IMR-90 (cell line): ENCODE measurements at regions not wholly inside any gene's neighbourhood (a gene's known extent, or its start where the extent isn't known, plus 50 kb on each side); places are given as distances from the start of the nearest gene placed in this dataset.

Experiments used
- ATAC-seq: fragments of 200-7000 bp; cut with Tn5 transposase; 2 replicates; pipeline ENCODE4 v1.9.1; 2020; ENCODE audit warnings: low read depth, mild to moderate bottlenecking, moderate library complexity
- BruUV-seq: library from RNA; stranded (reverse); fragments of 400-500 nt; replicated peaks from 2 replicates; lab custom pipeline; 2021; lab: Mats Ljungman, UMichigan
- CTCF ChIA-PET: fragments of 300-600 bp; formaldehyde crosslinking; extraction: SDS; loops from one replicate; lab custom pipeline; 2021; ENCODE audit warnings: antibody characterized with exemption; lab: Yijun Ruan, JAX
- POLR2A ChIA-PET: fragments of 300-600 bp; sonication (Branson Sonifier 250); formaldehyde crosslinking; loops from one replicate; lab custom pipeline; 2022; ENCODE audit warnings: antibody characterized with exemption; ENCODE audit not compliant: unreplicated experiment; lab: Charles Lee
- DNase-seq: peaks from one replicate; pipeline ENCODE4 v3.0.0; 2013
- H2AFZ ChIP-seq: replicated peaks from 2 replicates; pipeline ENCODE3; 2013; ENCODE audit warnings: low read length, mild to moderate bottlenecking; ENCODE audit not compliant: poor library complexity
- H2AK5ac ChIP-seq: 2 replicates; pipeline ENCODE4 v1.6.1; 2013; ENCODE audit warnings: low read depth, low read length, inconsistent platforms
- H2AK9ac ChIP-seq: replicated peaks from 2 replicates; pipeline ENCODE3; 2013; ENCODE audit warnings: mild to moderate bottlenecking, low read depth, low read length, moderate library complexity; ENCODE audit not compliant: poor library complexity
- H2BK120ac ChIP-seq: 2 replicates; pipeline ENCODE4 v1.6.1; 2013; ENCODE audit warnings: low read depth, low read length, inconsistent platforms
- H2BK15ac ChIP-seq: 3 replicates; pipeline ENCODE4 v1.6.1; 2013; ENCODE audit warnings: low read depth, low read length, inconsistent platforms
- H2BK20ac ChIP-seq: 2 replicates; pipeline ENCODE4 v1.6.1; 2013; ENCODE audit warnings: low read depth, mild to moderate bottlenecking, inconsistent platforms, low read length, moderate library complexity
- H2BK5ac ChIP-seq: 2 replicates; pipeline ENCODE4 v1.6.1; 2013; ENCODE audit warnings: mild to moderate bottlenecking, low read depth, low read length, inconsistent platforms; ENCODE audit not compliant: poor library complexity, severe bottlenecking
- H3K14ac ChIP-seq: replicated peaks from 2 replicates; pipeline ENCODE4 v1.6.1; 2013; ENCODE audit warnings: low read depth, low read length, inconsistent platforms
- H3K18ac ChIP-seq: 2 replicates; pipeline ENCODE4 v1.6.1; 2013; ENCODE audit warnings: low read depth, low read length, control low read depth
- H3K23ac ChIP-seq: 2 replicates; pipeline ENCODE4 v1.6.1; 2013; ENCODE audit warnings: low read depth, low read length, inconsistent platforms
- H3K27ac ChIP-seq: 2 replicates; pipeline ENCODE4 v1.5.1; 2013; ENCODE audit warnings: mild to moderate bottlenecking, control low read depth, low read length; ENCODE audit not compliant: insufficient read depth
- H3K27me3 ChIP-seq: 2 replicates; pipeline ENCODE4 v1.6.1; 2013; ENCODE audit warnings: low read length; ENCODE audit not compliant: control insufficient read depth, insufficient read depth
- H3K36me3 ChIP-seq: 2 replicates; pipeline ENCODE4 v1.6.1; 2013; ENCODE audit warnings: low read length, mixed read lengths; ENCODE audit not compliant: control insufficient read depth, insufficient read depth
- H3K4ac ChIP-seq: 2 replicates; pipeline ENCODE4 v1.6.1; 2013; ENCODE audit warnings: low read depth, low read length, inconsistent platforms
- H3K4me1 ChIP-seq: 2 replicates; pipeline ENCODE4 v1.6.1; 2013; ENCODE audit warnings: low read length, mixed read lengths; ENCODE audit not compliant: control insufficient read depth, insufficient read depth
- H3K4me2 ChIP-seq: 2 replicates; pipeline ENCODE4 v1.6.1; 2013; ENCODE audit warnings: low read depth, mild to moderate bottlenecking, control low read depth, low read length, moderate library complexity
- H3K4me3 ChIP-seq: 2 replicates; pipeline ENCODE4 v1.5.1; 2013; ENCODE audit warnings: low read depth, mild to moderate bottlenecking, control low read depth, low read length, moderate library complexity; ENCODE audit not compliant: insufficient read depth
- H3K56ac ChIP-seq: 2 replicates; pipeline ENCODE4 v1.6.1; 2013; ENCODE audit warnings: low read length, inconsistent platforms; ENCODE audit not compliant: insufficient read depth; ENCODE audit errors: extremely low read depth
- H3K79me1 ChIP-seq, 2 experiments: 2 replicates each; pipeline ENCODE4 v1.6.1; 2013; ENCODE audit warnings: low read length in 2 of 2, inconsistent platforms in 1 of 2, low read depth in 1 of 2
- H3K9ac ChIP-seq: 2 replicates; pipeline ENCODE4 v1.6.1; 2013; ENCODE audit warnings: low read depth, low read length, control low read depth
- H3K9me1 ChIP-seq: 2 replicates; pipeline ENCODE4 v1.6.1; 2013; ENCODE audit warnings: low read length, inconsistent platforms; ENCODE audit not compliant: insufficient read depth
- H3K9me3 ChIP-seq: 2 replicates; pipeline ENCODE4 v1.6.1; 2013; ENCODE audit warnings: low read length; ENCODE audit not compliant: control insufficient read depth, insufficient read depth
- H4K20me1 ChIP-seq: 2 replicates; pipeline ENCODE4 v1.6.1; 2013; ENCODE audit warnings: low read length, inconsistent platforms; ENCODE audit not compliant: insufficient read depth
- H4K5ac ChIP-seq: 2 replicates; pipeline ENCODE4 v1.6.1; 2013; ENCODE audit warnings: mild to moderate bottlenecking, low read depth, low read length, control low read depth
- H4K8ac ChIP-seq, 2 experiments: 2 replicates each; pipeline ENCODE4 v1.6.1; 2013; ENCODE audit warnings: low read depth in 2 of 2, low read length in 2 of 2, control low read depth in 1 of 2, inconsistent platforms in 1 of 2
- H4K91ac ChIP-seq: 2 replicates; pipeline ENCODE4 v1.6.1; 2013; ENCODE audit warnings: low read depth, low read length, inconsistent platforms; ENCODE audit not compliant: insufficient read depth
- CEBPB ChIP-seq: IDR thresholded peaks from 2 replicates; pipeline ENCODE4 v1.6.1; 2012; ENCODE audit warnings: low read depth, low read length, improper control_type of control experiment
- CHD1 ChIP-seq: IDR thresholded peaks from 2 replicates; pipeline ENCODE4 v1.6.1; 2012; ENCODE audit warnings: low read depth, low read length, improper control_type of control experiment
- MAFK ChIP-seq: IDR thresholded peaks from 2 replicates; pipeline ENCODE4 v1.6.1; 2012; ENCODE audit warnings: low read depth, low read length, improper control_type of control experiment
- MAZ ChIP-seq: IDR thresholded peaks from 2 replicates; pipeline ENCODE4 v1.6.1; 2012; ENCODE audit warnings: low read depth, mild to moderate bottlenecking, low read length, improper control_type of control experiment, moderate library complexity, borderline replicate concordance
- MXI1 ChIP-seq: IDR thresholded peaks from 2 replicates; pipeline ENCODE4 v1.6.1; 2012; ENCODE audit warnings: low read depth, mild to moderate bottlenecking, low read length, moderate library complexity, borderline replicate concordance
- POLR2A ChIP-seq: IDR thresholded peaks from 2 replicates; pipeline ENCODE4 v1.6.1; 2012; ENCODE audit warnings: mild to moderate bottlenecking, low read depth, low read length
- RAD21 ChIP-seq: IDR thresholded peaks from 2 replicates; pipeline ENCODE4 v1.6.1; 2012; ENCODE audit warnings: low read length, improper control_type of control experiment
- RCOR1 ChIP-seq: IDR thresholded peaks from 2 replicates; pipeline ENCODE4 v1.6.1; 2012; ENCODE audit warnings: mild to moderate bottlenecking, low read length, improper control_type of control experiment; ENCODE audit not compliant: insufficient replicate concordance
- RFX5 ChIP-seq: IDR thresholded peaks from 2 replicates; pipeline ENCODE4 v1.8.0; 2012; ENCODE audit warnings: low read depth, mild to moderate bottlenecking, low read length, moderate library complexity
- SMC3 ChIP-seq: fragments of 150-350 bp; IDR thresholded peaks from 2 replicates; pipeline ENCODE4 v1.6.1; 2016; ENCODE audit warnings: low read depth, mild to moderate bottlenecking, antibody characterized with exemption, low read length, moderate library complexity
- USF2 ChIP-seq: fragments of 150-350 bp; IDR thresholded peaks from 2 replicates; pipeline ENCODE4 v1.6.1; 2017; ENCODE audit warnings: mild to moderate bottlenecking, antibody characterized with exemption, low read length, low read depth
- WGBS, 2 experiments: methylation state at CpG; one replicate each; pipeline versions ENCODE4 v1.1.5 to v1.1.7; 2013; ENCODE audit warnings: missing lambda C conversion rate in 2 of 2; ENCODE audit not compliant: insufficient read length in 1 of 2; ENCODE audit errors: extremely low coverage in 2 of 2; 5-methylcytosine and 5-hydroxymethylcytosine counted together
- dilution Hi-C: fragments of 300-500 bp; cut with HindIII; formaldehyde crosslinking; loops from one replicate; pipeline ENCODE4 v1.14.3; 2018; ENCODE audit warnings: low sequenced_read_pairs; ENCODE audit not compliant: unreplicated experiment
- in situ Hi-C: fragments of 300-500 bp; cut with MboI; formaldehyde crosslinking; loops from 3 replicates; pipeline ENCODE4 v1.14.3; 2019; ENCODE audit warnings: low sequenced_read_pairs, inconsistent platforms, mixed read lengths
- intact Hi-C: fragments of 100-400 bp; cut with micrococcal nuclease; formaldehyde crosslinking; loops from 2 replicates; pipeline ENCODE4 v1.10.0; 2022
- TF ChIP-seq, protein P1 (sequence below): fragments of 150-350 bp; IDR thresholded peaks from 2 replicates; pipeline ENCODE4 v1.6.1; 2016; ENCODE audit warnings: low read depth, mild to moderate bottlenecking, low read length, moderate library complexity, borderline replicate concordance
- TF ChIP-seq, protein P2 (sequence below): conservative IDR thresholded peaks from 2 replicates; pipeline ENCODE4 v1.5.1; 2012; ENCODE audit warnings: mild to moderate bottlenecking, low read depth, low read length, improper control_type of control experiment

- no peak overlapping the region for H3K56ac ChIP-seq
- H2AK9ac ChIP-seq, result no peak overlapping the region
- no peak overlapping the region for H3K23ac ChIP-seq
- in situ Hi-C loops, result no loop called here
- no CpG with 5 or more reads among the region's 4 CpGs for WGBS, 2 experiments
- ATAC-seq (no peak), DNase-seq (no peak)
- no peak overlapping the region for H3K4me3 ChIP-seq
- no peak overlapping the region for H3K9ac ChIP-seq
- TF ChIP-seq POLR2A (no peak), MAFK (no peak), MXI1 (no peak), SMC3 (no peak), CHD1 (no peak), RFX5 (no peak), CEBPB (no peak), USF2 (no peak), MAZ (no peak), RAD21 (no peak), RCOR1 (no peak)
- TF ChIP-seq, protein P1, sequence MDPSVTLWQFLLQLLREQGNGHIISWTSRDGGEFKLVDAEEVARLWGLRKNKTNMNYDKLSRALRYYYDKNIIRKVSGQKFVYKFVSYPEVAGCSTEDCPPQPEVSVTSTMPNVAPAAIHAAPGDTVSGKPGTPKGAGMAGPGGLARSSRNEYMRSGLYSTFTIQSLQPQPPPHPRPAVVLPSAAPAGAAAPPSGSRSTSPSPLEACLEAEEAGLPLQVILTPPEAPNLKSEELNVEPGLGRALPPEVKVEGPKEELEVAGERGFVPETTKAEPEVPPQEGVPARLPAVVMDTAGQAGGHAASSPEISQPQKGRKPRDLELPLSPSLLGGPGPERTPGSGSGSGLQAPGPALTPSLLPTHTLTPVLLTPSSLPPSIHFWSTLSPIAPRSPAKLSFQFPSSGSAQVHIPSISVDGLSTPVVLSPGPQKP, result no peak
- TF ChIP-seq, protein P2, sequence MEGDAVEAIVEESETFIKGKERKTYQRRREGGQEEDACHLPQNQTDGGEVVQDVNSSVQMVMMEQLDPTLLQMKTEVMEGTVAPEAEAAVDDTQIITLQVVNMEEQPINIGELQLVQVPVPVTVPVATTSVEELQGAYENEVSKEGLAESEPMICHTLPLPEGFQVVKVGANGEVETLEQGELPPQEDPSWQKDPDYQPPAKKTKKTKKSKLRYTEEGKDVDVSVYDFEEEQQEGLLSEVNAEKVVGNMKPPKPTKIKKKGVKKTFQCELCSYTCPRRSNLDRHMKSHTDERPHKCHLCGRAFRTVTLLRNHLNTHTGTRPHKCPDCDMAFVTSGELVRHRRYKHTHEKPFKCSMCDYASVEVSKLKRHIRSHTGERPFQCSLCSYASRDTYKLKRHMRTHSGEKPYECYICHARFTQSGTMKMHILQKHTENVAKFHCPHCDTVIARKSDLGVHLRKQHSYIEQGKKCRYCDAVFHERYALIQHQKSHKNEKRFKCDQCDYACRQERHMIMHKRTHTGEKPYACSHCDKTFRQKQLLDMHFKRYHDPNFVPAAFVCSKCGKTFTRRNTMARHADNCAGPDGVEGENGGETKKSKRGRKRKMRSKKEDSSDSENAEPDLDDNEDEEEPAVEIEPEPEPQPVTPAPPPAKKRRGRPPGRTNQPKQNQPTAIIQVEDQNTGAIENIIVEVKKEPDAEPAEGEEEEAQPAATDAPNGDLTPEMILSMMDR, result no peak
- H3K4me2 ChIP-seq, result no peak overlapping the region
- no peak overlapping the region for H3K4ac ChIP-seq
- POLR2A ChIA-PET, result no interaction called here
- no peaks in the 10 kb centered on the region; the same call in 1 of the 2 replicates for H3K27me3 ChIP-seq
- H3K27ac ChIP-seq, result no peak overlapping the region
- no peaks in the 10 kb centered on the region for H3K9me3 ChIP-seq
- H2AFZ ChIP-seq, result no peak overlapping the region
- no peak overlapping the region for H3K18ac ChIP-seq
- H4K8ac ChIP-seq, result no peak overlapping the region
- H2AK5ac ChIP-seq, result no peak overlapping the region
- no peak overlapping the region for H2BK120ac ChIP-seq
- no peaks in the 10 kb centered on the region for H3K9me1 ChIP-seq
- H3K4me1 ChIP-seq, result no peaks in the 10 kb centered on the region
- BruUV-seq, result no TSS peak
- H2BK15ac ChIP-seq, result no peak overlapping the region
- no peak overlapping the region for H2BK5ac ChIP-seq
- H2BK20ac ChIP-seq, result no peak overlapping the region
- H4K20me1 ChIP-seq, result no peaks in the 10 kb centered on the region
- CTCF ChIA-PET, result interaction anchor here (0.6 kb wide), 1 partner anchor 173 kb away, joined by 9 read pairs; no protein-coding TSS in a partner anchor
- no peak overlapping the region for H3K14ac ChIP-seq
- no peak overlapping the region for H4K5ac ChIP-seq
- intact Hi-C loops, result no loop called here
- no peaks in the 10 kb centered on the region for H3K79me1 ChIP-seq
- dilution Hi-C loops, result no loop called here
- H3K36me3 ChIP-seq, result no peaks in the 10 kb centered on the region
- H4K91ac ChIP-seq, result no peak overlapping the region
Observed at GRCh38 chr11:25961539-25961938, 370.4 kb upstream of the ANO3 start.
